Right kidney (tissue), 1 donor: ENCODE measurements at regions not wholly inside any gene's neighbourhood (a gene's known extent, or its start where the extent isn't known, plus 50 kb on each side); places are given as distances from the start of the nearest gene placed in this dataset.

Experiments used
- DNase-seq: peaks from one replicate; pipeline ENCODE4 v3.0.0-alpha.2; 2016

DNA sequence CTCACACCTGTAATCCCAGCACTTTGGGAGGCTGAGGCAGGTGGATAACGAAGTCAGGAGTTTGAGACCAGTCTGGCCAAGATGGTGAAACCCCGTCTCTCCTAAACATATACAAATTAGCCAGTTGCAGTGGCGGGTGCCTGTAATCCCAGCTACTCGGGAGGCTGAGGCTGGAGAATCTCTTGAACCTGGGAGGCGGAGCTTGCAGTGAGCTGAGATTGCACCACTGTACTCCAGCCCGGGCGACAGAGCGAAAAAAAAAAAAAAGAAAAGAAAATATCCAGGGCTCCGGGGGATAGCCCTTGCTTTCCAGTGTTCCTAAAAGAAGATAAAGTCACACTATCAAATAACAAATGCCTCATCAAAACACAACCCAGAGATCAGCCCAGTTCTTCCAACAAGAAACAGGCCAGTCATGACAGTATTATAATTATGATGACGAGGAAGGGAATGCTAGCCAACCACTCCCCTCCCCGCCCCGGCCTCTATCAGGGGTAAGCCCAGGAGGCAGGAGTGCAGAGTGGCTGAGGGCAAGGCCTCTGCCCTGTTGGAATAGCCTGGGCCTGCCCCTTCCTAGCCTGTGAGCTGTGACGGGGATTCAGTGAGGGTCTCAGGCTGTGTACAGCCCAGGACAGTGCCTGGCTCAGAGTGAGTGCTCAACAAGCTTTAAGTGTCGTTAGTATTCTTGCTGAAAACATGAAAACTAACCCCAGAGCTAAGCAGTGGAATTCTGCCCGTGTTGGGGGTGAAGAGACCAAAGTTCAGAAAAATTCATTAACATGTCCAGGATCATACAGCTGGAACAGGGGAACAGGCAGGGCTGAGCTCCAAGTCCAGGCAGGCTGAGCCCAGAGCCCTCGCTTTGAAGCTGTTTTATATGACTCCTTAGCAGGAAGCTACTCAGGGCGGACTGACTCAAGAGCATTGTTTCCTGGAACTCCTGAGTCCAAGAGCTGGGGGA is 54.3 kb downstream of the FAM241B start:
- DNase-seq, result peak; percentile 56

- DNase-seq, result no peak
These were observed 54.9 kb downstream of the FAM241B start for GRCh38 chr10:69684981-69685353.

GRCh38 chr10:69685426-69685801 is 55.4 kb downstream of the FAM241B start:
- DNase-seq, result no peak

GRCh38 chr10:69685802-69686585 is 55.9 kb downstream of the FAM241B start:
- peak; percentile 36 for DNase-seq

DNA sequence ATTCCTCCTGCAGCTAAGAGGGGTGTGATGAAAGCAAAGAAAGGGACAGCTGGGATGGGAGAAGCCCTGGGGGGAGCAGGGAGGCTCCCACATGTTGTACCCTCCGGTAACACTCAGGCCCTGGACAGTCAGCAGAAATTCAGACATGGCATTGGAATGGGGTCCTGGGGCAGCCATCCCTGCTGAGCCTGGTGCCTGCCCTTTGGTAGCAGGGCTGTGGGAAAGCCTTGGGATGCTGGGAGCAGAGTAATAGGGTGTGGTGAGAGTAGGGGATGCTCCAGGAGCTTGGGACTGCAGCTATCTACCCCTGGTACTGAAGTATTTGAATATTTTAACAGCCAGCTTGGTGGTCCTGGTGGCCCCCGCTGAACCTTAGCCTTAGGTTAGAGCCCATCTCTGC is 56.8 kb downstream of the FAM241B start:
- no peak for DNase-seq

DNA sequence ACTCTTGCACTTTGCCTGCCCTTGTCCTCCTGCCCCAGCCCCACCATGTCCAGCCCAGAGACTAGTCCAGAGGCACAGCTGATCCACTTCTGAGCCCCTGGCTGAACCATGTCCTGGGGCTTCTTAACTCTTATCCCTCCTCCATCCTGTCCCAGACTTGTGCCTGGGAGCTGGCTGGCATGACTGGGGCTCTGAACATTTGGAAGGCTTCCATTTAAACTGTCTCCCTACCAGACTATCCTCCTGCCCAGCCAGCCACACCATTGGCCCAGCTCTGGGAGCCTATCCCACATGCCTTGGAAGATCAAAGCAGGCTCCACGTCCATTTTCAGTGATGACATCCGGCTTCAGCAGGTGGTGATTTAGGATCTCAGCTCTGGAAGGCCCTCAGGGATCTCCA is 57.4 kb downstream of the FAM241B start:
- no peak for DNase-seq

DNA sequence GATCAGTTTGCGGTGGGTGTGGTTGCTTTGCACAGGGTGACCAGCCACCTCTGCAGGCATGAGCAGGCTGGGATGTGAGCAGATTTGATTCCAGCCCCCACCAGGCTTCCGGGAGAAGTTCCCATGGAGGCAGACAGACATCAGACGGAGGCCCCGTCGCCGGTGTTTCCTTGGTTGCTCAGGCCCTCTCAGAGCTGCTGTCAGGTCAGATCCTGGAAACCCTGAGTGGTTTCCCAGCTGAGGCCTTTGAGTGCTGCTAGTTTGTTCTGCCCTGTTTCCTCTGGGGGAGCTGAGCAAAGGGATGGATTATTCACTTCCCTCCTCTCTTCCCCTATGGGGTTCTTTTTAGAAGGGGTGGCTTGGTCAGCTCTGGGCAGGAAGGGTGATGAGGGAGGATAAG is 62.2 kb downstream of the FAM241B start:
- no peak for DNase-seq

DNA sequence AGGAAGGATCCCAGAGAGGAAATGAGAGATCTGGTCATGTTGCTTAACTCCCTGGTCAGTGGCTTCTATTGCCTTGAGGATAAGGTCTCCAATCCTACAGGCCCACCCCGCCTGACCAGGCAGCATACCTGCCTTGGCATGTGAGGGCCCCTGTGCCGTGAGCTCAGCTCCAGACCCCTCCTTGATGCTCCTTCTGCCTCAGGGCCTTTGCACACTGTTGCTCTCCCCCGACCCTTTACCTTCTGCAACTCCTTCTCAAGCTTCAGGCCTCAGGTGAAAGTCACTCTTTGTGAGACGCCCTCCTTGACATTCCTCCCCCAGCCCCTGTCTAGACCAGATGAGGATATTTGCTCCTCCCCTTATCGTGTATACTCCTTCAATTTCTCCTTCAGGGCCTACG is 62.8 kb downstream of the FAM241B start:
- DNase-seq, result no peak

DNA sequence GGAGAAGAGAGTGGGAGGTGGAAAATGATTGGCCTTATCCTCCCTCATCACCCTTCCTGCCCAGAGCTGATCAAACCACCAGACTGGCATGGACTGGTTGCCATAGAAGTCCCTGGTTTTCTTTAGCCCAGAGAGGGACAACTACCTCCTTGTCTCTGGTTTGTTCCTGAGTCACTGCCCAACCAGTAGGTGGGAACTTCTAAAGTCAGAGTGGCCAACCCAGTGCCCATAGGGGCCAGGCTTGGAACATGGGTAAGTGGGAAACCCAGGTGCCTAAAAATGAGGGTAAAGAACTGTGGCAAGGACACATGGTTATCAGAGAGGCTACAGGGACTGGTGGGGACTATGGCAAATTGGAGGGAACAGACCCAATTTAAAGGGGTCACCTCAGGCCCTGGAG is 63.8 kb downstream of the FAM241B start:
- DNase-seq, result no peak

GRCh38 chr10:69696073-69696731 is 66.2 kb downstream of the FAM241B start:
- DNase-seq, result no peak

- DNase-seq, result no peak
These were observed 67.0 kb downstream of the FAM241B start for GRCh38 chr10:69697006-69697405.

GRCh38 chr10:69703256-69703655 is 73.2 kb downstream of the FAM241B start:
- DNase-seq, result no peak

GRCh38 chr10:69703766-69704630 is 74.0 kb downstream of the FAM241B start:
- no peak for DNase-seq

DNA sequence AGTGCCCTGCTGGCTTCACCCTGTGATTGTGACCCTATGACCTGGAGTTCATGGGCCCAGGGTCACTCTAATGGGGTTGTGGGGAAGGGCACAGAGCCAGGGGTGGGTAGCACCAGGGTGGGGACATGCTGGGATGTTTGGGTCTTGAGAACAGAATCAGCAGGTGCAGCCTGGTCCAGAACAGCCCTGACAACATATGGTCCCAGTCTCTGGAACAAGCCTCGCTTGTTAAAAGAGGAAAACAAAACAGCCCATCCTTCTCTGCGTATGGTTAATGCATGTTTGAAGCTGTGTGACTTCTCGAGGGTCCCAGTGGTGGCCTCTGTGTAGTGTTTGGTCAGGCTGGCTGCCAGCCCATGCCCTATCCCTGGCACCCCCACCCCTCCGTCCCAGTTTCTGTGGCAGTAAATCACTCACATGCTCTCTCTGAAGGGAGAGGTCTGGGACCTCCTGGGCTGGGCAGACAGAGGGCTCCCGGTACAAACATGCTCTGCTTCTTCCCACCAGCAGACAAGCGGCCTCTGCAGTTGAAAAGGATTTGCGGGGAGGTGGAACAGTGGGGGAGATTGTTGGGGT is 79.4 kb downstream of the FAM241B start:
- DNase-seq, result no peak

- no peak for DNase-seq
These were observed 80.2 kb downstream of the FAM241B start for GRCh38 chr10:69710008-69710888.

DNA sequence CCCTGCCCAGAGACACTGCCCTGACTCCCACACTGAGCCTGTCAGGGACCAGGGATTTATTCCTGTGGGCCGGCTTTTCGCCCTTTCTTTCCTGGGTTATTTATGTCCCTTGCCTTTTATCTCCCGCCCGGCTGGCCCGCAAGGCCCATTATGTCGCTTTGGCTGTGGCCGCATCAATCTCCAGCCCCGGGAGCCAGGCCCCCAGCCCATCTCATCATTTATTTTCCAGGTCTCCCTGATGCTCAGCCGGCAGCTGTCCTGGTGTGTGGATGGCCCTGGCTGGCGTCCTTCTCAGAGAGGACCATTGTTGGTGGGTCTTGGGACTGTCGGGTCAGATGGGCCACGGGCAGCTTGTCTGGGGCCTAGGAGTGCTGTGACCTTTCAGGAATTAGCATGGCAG is 82.3 kb downstream of the FAM241B start:
- DNase-seq, result no peak

- no peak for DNase-seq
These were observed 84.5 kb downstream of the FAM241B start for GRCh38 chr10:69714572-69714971.

DNA sequence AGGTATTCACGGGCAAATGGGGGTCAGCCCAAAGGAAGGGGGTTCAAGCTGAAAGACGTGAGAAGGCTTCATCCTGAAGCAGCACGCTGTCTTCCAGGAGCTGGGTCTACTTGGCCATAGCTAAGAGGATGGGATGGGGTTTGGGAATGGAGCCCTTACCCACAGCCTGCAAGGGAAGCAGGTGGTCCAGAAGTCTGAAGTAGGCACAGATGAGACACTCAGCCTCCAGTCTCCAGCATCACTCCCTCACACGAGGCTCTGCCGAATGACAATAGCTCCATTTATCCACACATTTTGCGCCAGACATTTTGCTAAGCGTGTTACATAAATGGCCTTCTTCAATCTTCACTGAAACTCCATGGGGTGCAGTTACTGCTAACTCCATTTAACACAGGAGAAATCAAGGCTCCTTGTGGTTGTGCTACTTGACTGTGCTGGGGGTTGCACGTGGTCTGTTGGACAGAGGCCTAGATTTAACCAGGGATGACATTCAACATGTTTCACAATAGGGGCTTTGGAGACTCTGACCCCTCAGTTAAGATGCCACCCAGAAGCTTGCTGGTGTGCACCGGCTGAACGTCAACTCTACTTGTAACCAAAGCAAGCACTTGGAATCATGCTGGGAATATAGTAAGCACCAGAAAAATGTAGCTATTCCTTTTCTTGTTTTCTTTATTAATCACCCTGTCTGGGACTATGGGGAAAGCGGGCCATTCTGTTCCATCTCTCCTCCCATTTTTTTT is 85.3 kb downstream of the FAM241B start:
- DNase-seq, result no peak

DNA sequence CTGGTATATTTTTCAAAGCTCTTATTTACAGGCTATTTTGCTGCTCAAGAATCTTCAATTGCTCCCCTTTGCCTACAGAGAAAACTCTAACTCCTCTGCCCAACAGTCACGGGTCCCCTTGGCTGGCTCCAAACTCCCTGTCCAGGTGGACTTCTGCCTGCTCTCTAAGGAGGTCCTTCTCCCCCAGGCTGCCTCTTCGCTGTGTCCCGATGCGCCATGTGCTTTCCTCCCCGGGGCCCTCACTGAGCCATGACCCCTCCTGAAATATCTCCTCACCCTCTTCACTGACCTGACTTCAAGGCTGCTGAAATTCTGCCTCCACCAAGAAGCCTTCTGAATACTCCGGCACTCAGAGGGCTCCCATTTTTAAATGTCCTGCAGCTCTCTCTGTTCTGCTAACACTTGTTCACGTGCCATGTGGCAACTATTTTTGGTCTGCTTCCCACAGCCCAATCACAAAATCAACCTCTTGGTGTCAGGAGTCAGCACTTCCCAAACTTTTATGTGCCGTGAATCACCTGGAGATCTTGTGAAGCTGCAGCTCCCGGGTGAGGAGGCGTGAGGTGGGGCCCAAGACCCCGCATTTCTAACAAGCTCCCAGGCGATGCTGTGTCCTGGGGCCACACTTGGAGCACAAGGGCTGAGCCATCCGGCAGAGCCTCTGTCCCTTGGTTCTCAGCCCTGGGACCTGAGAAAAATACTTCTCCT is 85.7 kb upstream of the COL13A1 start:
- DNase-seq, result no peak
